ENCODE measurements at regions not wholly inside any gene's neighbourhood (a gene's known extent, or its start where the extent isn't known, plus 50 kb on each side); places are given as distances from the start of the nearest gene placed in this dataset.

- no peak for TF ChIP-seq ZBTB26 (tag by site-specific recombination; optimal IDR thresholded peaks at IDR 0.05)
- no peak for TF ChIP-seq ZNF16 (tag by site-specific recombination; IDR thresholded peaks at IDR 0.05; ENCODE audit: low read depth)
- TF ChIP-seq SCRT2 (tag by site-specific recombination; IDR thresholded peaks at IDR 0.05): no peak
- TF ChIP-seq ZBTB7A (tag by site-specific recombination; IDR thresholded peaks at IDR 0.05; ENCODE audit: low read depth): no peak
- no peak for TF ChIP-seq ZNF26 (tag by site-specific recombination; IDR thresholded peaks at IDR 0.05)
- TF ChIP-seq BCL11B (tag by site-specific recombination; IDR thresholded peaks at IDR 0.05; ENCODE audit: low read depth): no peak
- Histone ChIP-seq H3K36me3 (ENCODE audit: control insufficient read depth in 2 of 2, insufficient read depth in 1 of 2, low read length in 2 of 2) (no peaks in the 10 kb centered on the region), H3K4me1 (ENCODE audit: control insufficient read depth, insufficient read depth, low read length) (no peaks in the 10 kb centered on the region), H3K9me3 (ENCODE audit: control insufficient read depth, insufficient read depth, low read depth, low read length) (no peaks in the 10 kb centered on the region), H3K4me3 (ENCODE audit: low read depth, low read length) (no peak overlapping the region), H3K27ac (ENCODE audit: extremely low read depth, low read depth, low read length) (no peak overlapping the region)
- ChIA-PET POLR2A (no interaction called here), CTCF (interaction anchor here (0.7 kb wide), 1 partner anchor 950 kb away, joined by 5 read pairs; no protein-coding TSS in a partner anchor)
These were observed 78.5 kb downstream of the POLR2M start for GRCh38 chr15:57785039-57785438.

GRCh38 chr15:57785959-57786358, 79.4 kb downstream of the POLR2M start:
- ChIA-PET POLR2A (no interaction called here), CTCF (no interaction called here)
- Histone ChIP-seq H3K9me3 (ENCODE audit: control insufficient read depth, insufficient read depth, low read depth, low read length) (no peaks in the 10 kb centered on the region), H3K4me3 (ENCODE audit: low read depth, low read length) (no peak overlapping the region), H3K4me1 (ENCODE audit: control insufficient read depth, insufficient read depth, low read length) (no peaks in the 10 kb centered on the region), H3K27ac (ENCODE audit: extremely low read depth, low read depth, low read length) (no peak overlapping the region), H3K36me3 (ENCODE audit: control insufficient read depth in 2 of 2, insufficient read depth in 1 of 2, low read length in 2 of 2) (no peaks in the 10 kb centered on the region)
- TF ChIP-seq ZNF670 (tag by site-specific recombination; IDR thresholded peaks at IDR 0.05; ENCODE audit: low read depth) (no peak), ZSCAN5A (tag by site-specific recombination; IDR thresholded peaks at IDR 0.05) (no peak), MYNN (tag by site-specific recombination; IDR thresholded peaks at IDR 0.05; ENCODE audit: borderline replicate concordance) (no peak), ZBTB6 (tag by site-specific recombination; IDR thresholded peaks at IDR 0.05) (no peak), ZNF266 (tag by site-specific recombination; IDR thresholded peaks at IDR 0.05; ENCODE audit: low read depth) (no peak), ZNF473 (tag by site-specific recombination; IDR thresholded peaks at IDR 0.05) (no peak), ZNF639 (tag by site-specific recombination; IDR thresholded peaks at IDR 0.05) (no peak), HIC1 (tag by site-specific recombination; IDR thresholded peaks at IDR 0.05) (no peak), ZNF26 (tag by site-specific recombination; IDR thresholded peaks at IDR 0.05) (no peak), PRDM4 (tag by site-specific recombination; IDR thresholded peaks at IDR 0.05) (no peak), PRDM1 (tag by site-specific recombination; IDR thresholded peaks at IDR 0.05) (no peak), ZNF155 (tag by site-specific recombination; IDR thresholded peaks at IDR 0.05) (no peak), ZNF292 (tag by site-specific recombination; IDR thresholded peaks at IDR 0.05; ENCODE audit: borderline replicate concordance, low read depth) (no peak), YY2 (tag by site-specific recombination; IDR thresholded peaks at IDR 0.05) (no peak)

Measured in HEK293 (cell line).